ENCODE measurements at regions not wholly inside any gene's neighbourhood (a gene's known extent, or its start where the extent isn't known, plus 50 kb on each side); places are given as distances from the start of the nearest gene placed in this dataset.

GRCh38 chr3:181886676-181887075 is 175.0 kb downstream of the SOX2 start:
- no peak for TF ChIP-seq POLR2A (IDR thresholded peaks at IDR 0.05; ENCODE audit: low read length)
- TF ChIP-seq GATA1 (IDR thresholded peaks at IDR 0.05; ENCODE audit: low read depth, low read length): no peak
